ENCODE measurements at regions not wholly inside any gene's neighbourhood (a gene's known extent, or its start where the extent isn't known, plus 50 kb on each side); places are given as distances from the start of the nearest gene placed in this dataset.

DNA sequence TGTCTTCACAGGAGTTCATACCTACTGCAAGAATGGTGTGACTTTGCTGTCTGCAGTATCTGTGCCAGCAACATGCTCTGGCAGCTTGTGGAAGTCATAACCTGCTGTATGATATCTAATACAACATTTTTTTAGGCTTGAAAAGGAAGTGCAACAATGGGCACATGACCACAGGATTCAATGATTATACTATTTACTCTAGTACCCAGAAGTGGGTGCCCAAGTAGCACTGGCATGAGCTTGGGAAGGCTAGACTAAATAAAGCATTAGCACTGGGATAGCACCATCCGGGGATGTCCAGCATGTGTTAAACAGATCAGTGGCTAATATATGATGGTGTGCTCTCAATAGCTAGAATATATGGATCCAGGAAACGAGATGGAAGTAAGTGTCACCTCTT lies 98.6 kb upstream of the PDE4B start:
- H3K27me3 Mint-ChIP-seq, result peaks cover 15% of the 10 kb centered on the region
- H3K27ac Mint-ChIP-seq, result no peak overlapping the region
- no peaks in the 10 kb centered on the region for H3K9me3 Mint-ChIP-seq
- H3K36me3 Mint-ChIP-seq (ENCODE audit: low read depth), result no peaks in the 10 kb centered on the region
- H3K4me1 Mint-ChIP-seq (ENCODE audit: low read depth), result no peaks in the 10 kb centered on the region
- H3K4me3 Mint-ChIP-seq, result no peak overlapping the region
- DNase-seq, result no peak

GRCh38 chr1:65694933-65695332 lies 97.8 kb upstream of the PDE4B start:
- Mint-ChIP-seq H3K4me3 (no peak overlapping the region), H3K36me3 (ENCODE audit: low read depth) (no peaks in the 10 kb centered on the region), H3K27ac (no peak overlapping the region), H3K27me3 (peaks cover 15% of the 10 kb centered on the region), H3K9me3 (no peaks in the 10 kb centered on the region), H3K4me1 (ENCODE audit: low read depth) (no peaks in the 10 kb centered on the region)
- no peak for DNase-seq

- H3K36me3 Mint-ChIP-seq (ENCODE audit: low read depth), result no peaks in the 10 kb centered on the region
- DNase-seq, result no peak
- H3K27ac Mint-ChIP-seq, result no peak overlapping the region
- no peaks in the 10 kb centered on the region for H3K9me3 Mint-ChIP-seq
- no peak overlapping the region for H3K4me3 Mint-ChIP-seq
- H3K4me1 Mint-ChIP-seq (ENCODE audit: low read depth), result no peaks in the 10 kb centered on the region
- H3K27me3 Mint-ChIP-seq, result peaks cover 29% of the 10 kb centered on the region
Measured at GRCh38 chr1:65698590-65698989, 94.1 kb upstream of the PDE4B start.

DNA sequence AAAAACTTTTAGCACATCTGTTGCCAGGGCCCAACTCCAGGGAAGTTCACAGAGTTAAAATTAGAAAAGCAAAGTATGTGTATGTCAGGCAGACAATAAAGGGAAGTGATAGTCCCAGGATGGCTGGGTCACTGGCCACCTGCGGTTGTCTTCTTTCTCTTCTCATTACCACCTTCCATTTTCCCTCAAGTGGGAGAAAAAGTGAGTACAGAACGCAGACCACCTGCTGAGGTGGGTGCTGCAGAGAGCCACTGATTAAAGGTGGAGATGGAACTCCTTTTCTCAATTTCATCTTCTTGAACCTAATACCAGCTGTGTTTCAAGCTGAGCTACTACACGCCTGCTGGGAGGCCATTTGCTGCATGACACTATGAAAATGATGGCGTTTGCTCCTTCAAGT lies 88.8 kb upstream of the PDE4B start:
- H3K9me3 Mint-ChIP-seq, result no peaks in the 10 kb centered on the region
- no peak for DNase-seq
- H3K4me1 Mint-ChIP-seq (ENCODE audit: low read depth), result no peaks in the 10 kb centered on the region
- H3K27me3 Mint-ChIP-seq, result peaks cover 39% of the 10 kb centered on the region
- no peak overlapping the region for H3K4me3 Mint-ChIP-seq
- no peak overlapping the region for H3K27ac Mint-ChIP-seq
- no peaks in the 10 kb centered on the region for H3K36me3 Mint-ChIP-seq (ENCODE audit: low read depth)

DNA sequence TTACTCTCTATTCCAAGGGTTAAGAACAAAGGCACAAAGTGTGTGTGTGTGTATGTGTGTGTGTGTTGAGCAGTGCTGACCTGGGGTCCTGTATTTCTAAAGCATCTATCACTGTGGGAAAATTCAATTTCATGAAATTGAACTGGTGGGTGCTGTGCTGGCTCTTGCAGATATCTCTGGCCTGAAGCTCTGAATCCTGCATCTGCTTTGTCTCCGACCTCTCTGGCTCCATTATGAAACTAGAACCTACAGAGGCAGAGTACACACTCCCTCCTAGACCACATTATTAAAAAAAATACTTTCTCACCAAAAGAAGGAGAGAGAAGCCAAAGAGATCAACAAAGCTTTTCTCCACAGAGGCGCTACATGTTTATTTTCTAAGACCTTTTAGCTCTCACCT lies 88.4 kb upstream of the PDE4B start:
- no peaks in the 10 kb centered on the region for H3K9me3 Mint-ChIP-seq
- H3K27me3 Mint-ChIP-seq, result peaks cover 41% of the 10 kb centered on the region
- no peaks in the 10 kb centered on the region for H3K4me1 Mint-ChIP-seq (ENCODE audit: low read depth)
- no peak overlapping the region for H3K4me3 Mint-ChIP-seq
- no peaks in the 10 kb centered on the region for H3K36me3 Mint-ChIP-seq (ENCODE audit: low read depth)
- no peak for DNase-seq
- no peak overlapping the region for H3K27ac Mint-ChIP-seq

GRCh38 chr1:65717815-65718454 lies 74.8 kb upstream of the PDE4B start:
- no peaks in the 10 kb centered on the region for H3K36me3 Mint-ChIP-seq (ENCODE audit: low read depth)
- peaks cover 19% of the 10 kb centered on the region for H3K27me3 Mint-ChIP-seq
- DNase-seq, result no peak

DNA sequence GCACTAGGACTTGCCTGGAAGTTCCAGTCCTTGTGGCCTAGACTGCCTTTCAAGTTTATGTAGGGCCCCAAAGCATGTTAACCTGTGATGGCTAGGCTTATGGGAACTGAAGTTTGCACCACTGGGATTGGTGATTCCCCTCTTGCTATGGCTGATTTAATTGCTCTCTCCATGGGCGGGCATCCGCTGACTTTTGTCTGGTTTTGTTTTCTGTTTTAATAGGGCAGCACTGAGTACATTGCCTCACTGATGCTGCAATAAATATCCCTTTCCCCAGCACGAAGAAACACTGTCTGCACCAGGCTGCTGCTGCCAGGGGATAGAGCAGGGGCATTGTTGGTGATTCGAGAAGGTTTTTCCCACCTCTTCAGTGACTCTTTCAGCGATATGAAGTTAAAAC lies 73.3 kb upstream of the PDE4B start:
- no peak for DNase-seq
- no peaks in the 10 kb centered on the region for H3K36me3 Mint-ChIP-seq (ENCODE audit: low read depth)
- no peaks in the 10 kb centered on the region for H3K9me3 Mint-ChIP-seq
- H3K4me1 Mint-ChIP-seq (ENCODE audit: low read depth), result no peaks in the 10 kb centered on the region
- no peak overlapping the region for H3K4me3 Mint-ChIP-seq
- no peak overlapping the region for H3K27ac Mint-ChIP-seq
- H3K27me3 Mint-ChIP-seq, result peaks cover 18% of the 10 kb centered on the region

More at GRCh38 chr1:65717815-65718454, 74.8 kb upstream of the PDE4B start:
- no peak overlapping the region for H3K4me3 Mint-ChIP-seq
- H3K27ac Mint-ChIP-seq, result no peak overlapping the region
- no peaks in the 10 kb centered on the region for H3K4me1 Mint-ChIP-seq (ENCODE audit: low read depth)
- H3K9me3 Mint-ChIP-seq, result no peaks in the 10 kb centered on the region

- no peaks in the 10 kb centered on the region for H3K9me3 Mint-ChIP-seq
- no peak for DNase-seq
- peaks cover 32% of the 10 kb centered on the region for H3K27me3 Mint-ChIP-seq
- no peak overlapping the region for H3K4me3 Mint-ChIP-seq
- H3K36me3 Mint-ChIP-seq (ENCODE audit: low read depth), result no peaks in the 10 kb centered on the region
- no peak overlapping the region for H3K27ac Mint-ChIP-seq
- H3K4me1 Mint-ChIP-seq (ENCODE audit: low read depth), result no peaks in the 10 kb centered on the region
Measured at GRCh38 chr1:65722461-65722860, 70.2 kb upstream of the PDE4B start.

DNA sequence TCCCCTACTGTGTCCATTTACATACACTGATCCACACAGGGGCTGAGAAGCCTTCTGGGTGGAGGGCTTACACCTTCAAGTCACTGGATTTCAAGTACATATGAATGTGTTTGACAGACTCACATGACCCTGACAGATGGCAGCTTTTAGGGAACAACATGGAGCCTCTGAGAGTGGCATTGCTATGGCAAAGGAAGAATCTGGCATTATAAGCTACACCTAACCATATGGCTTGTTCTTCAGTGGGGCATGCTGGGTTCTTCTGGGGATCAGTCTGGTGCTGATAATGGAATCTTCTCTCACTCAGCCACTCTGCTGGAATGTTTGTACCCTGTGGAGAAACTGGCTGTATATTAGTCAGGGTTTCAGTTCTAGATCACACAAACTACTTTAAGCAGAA lies 68.5 kb upstream of the PDE4B start:
- Mint-ChIP-seq H3K4me3 (no peak overlapping the region), H3K36me3 (ENCODE audit: low read depth) (no peaks in the 10 kb centered on the region), H3K4me1 (ENCODE audit: low read depth) (no peaks in the 10 kb centered on the region), H3K9me3 (no peaks in the 10 kb centered on the region), H3K27ac (no peak overlapping the region), H3K27me3 (peaks cover 32% of the 10 kb centered on the region)
- DNase-seq, result no peak

DNA sequence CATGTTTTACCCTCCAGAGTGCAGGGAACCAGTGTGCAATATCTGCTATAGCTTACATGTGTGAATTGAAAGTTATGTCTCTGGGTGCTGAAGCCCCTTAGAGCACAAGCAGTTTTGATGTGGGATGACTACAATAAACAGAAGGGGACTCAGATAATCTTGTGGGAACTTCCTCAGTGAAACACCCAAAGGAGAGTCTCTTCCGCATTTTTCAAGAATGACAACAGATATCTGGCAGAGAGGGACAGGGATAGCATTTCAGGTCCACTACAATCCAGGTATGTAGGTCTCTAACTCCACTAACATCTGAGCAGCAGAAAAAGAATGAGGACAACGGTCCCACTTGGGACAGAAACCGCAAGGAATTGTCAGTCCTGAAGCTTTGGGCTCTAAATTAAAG lies 67.6 kb upstream of the PDE4B start:
- Mint-ChIP-seq H3K27ac (no peak overlapping the region), H3K4me3 (no peak overlapping the region), H3K36me3 (ENCODE audit: low read depth) (no peaks in the 10 kb centered on the region), H3K4me1 (ENCODE audit: low read depth) (no peaks in the 10 kb centered on the region), H3K27me3 (peaks cover 32% of the 10 kb centered on the region), H3K9me3 (no peaks in the 10 kb centered on the region)
- no peak for DNase-seq

DNA sequence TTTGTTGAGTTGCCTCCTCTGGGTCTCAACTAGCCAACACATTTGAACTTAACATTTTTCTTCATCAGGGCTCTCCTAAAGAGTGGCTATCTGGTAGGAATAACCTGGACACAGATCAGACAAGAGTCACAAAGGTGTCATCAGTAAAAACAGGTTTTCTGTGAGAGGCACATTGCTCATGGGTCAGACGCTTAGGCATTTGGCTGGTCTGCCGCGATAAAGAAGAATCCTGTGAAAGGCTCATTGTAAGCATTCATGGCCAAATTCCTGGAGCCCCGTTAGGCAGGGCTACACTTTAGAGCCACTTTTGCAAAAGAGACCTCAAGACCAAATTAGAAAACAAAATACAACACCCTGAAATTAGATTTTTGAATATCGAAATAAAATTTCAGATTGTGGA lies 64.2 kb upstream of the PDE4B start:
- H3K27me3 Mint-ChIP-seq, result peaks cover 20% of the 10 kb centered on the region
- no peak for DNase-seq
- H3K4me1 Mint-ChIP-seq (ENCODE audit: low read depth), result no peaks in the 10 kb centered on the region
- no peak overlapping the region for H3K27ac Mint-ChIP-seq
- no peaks in the 10 kb centered on the region for H3K9me3 Mint-ChIP-seq
- no peak overlapping the region for H3K4me3 Mint-ChIP-seq
- H3K36me3 Mint-ChIP-seq (ENCODE audit: low read depth), result no peaks in the 10 kb centered on the region

DNA sequence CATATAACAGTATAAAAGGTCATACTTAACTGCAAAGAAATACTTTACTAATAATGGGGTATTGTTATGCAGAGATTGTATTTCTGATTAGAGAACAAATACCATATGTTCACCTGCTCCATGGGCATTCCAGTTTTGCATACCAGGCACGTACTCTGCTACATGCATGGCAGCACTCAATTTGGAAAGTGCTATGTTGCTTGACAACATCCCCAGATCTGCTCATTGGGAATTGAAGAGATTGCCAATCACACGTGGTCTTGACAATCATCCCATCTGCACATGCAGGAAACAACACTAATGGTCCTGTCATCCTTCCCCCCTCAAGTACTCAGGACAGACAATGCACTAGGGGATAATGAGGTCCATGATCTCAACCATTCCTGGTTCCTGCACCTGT lies 63.4 kb upstream of the PDE4B start:
- H3K36me3 Mint-ChIP-seq (ENCODE audit: low read depth), result no peaks in the 10 kb centered on the region
- no peak overlapping the region for H3K27ac Mint-ChIP-seq
- H3K27me3 Mint-ChIP-seq, result peaks cover 17% of the 10 kb centered on the region
- H3K4me3 Mint-ChIP-seq, result no peak overlapping the region
- no peak for DNase-seq
- H3K4me1 Mint-ChIP-seq (ENCODE audit: low read depth), result no peaks in the 10 kb centered on the region
- H3K9me3 Mint-ChIP-seq, result no peaks in the 10 kb centered on the region

GRCh38 chr1:65734979-65735378 lies 57.7 kb upstream of the PDE4B start:
- no peaks in the 10 kb centered on the region for H3K9me3 Mint-ChIP-seq
- no peak overlapping the region for H3K27ac Mint-ChIP-seq
- H3K4me3 Mint-ChIP-seq, result no peak overlapping the region
- no peaks in the 10 kb centered on the region for H3K27me3 Mint-ChIP-seq
- no peaks in the 10 kb centered on the region for H3K36me3 Mint-ChIP-seq (ENCODE audit: low read depth)
- DNase-seq, result no peak
- no peaks in the 10 kb centered on the region for H3K4me1 Mint-ChIP-seq (ENCODE audit: low read depth)

GRCh38 chr1:65741993-65742392 lies 50.7 kb upstream of the PDE4B start:
- H3K4me3 Mint-ChIP-seq, result no peak overlapping the region
- H3K36me3 Mint-ChIP-seq (ENCODE audit: low read depth), result no peaks in the 10 kb centered on the region
- H3K27me3 Mint-ChIP-seq, result peaks cover 12% of the 10 kb centered on the region
- no peak for DNase-seq
- H3K9me3 Mint-ChIP-seq, result peaks cover 9% of the 10 kb centered on the region
- H3K27ac Mint-ChIP-seq, result no peak overlapping the region
- no peaks in the 10 kb centered on the region for H3K4me1 Mint-ChIP-seq (ENCODE audit: low read depth)

Data from activated T-cell treated with anti-CD3 and anti-CD28 coated beads, Interleukin-2, amount 50 U/mL, for 24 hours (primary cell).